Testis (tissue), 2 donors: ENCODE measurements at regions not wholly inside any gene's neighbourhood (a gene's known extent, or its start where the extent isn't known, plus 50 kb on each side); places are given as distances from the start of the nearest gene placed in this dataset.

Source experiments
- CTCF ChIP-seq, 3 experiments: fragments of 450-650 bp in 2 of 3; fragments of 200-600 bp in 1 of 3; sonication (generic) in 1 of 3; IDR thresholded peaks; one replicate each; pipeline ENCODE4 v1.5.1; 2016 to 2019; ENCODE audit warnings: antibody characterized with exemption in 3 of 3, mild to moderate bottlenecking in 2 of 3, moderate library complexity in 1 of 3
- POLR2A ChIP-seq: fragments of 450-650 bp; IDR thresholded peaks from one replicate; pipeline ENCODE4 v1.6.1; 2017; ENCODE audit warnings: antibody characterized with exemption, mild to moderate bottlenecking, moderate library complexity

DNA sequence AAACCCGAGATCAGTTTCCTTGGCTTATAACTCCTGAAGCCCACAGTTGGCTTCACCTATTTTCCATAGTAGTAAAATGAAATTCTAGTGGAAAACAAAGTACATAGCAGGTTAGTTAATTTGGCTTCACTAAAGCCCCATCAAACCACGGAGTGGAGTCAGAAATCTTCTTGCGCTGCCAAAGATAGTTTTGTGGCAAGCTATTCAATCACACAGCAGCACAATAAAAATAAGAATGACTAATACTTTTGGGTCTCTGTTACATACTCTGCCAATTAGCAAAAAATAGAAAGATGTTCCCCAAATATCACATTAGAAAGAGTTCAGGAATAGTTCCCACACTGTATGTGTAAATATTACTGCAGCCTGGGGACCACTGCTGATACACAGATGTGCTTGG is 175.2 kb upstream of the NOL4 start:
- no peak for TF ChIP-seq CTCF (IDR thresholded peaks at IDR 0.05)
- no peak for TF ChIP-seq POLR2A
